GM18951 (cell line): ENCODE measurements at regions not wholly inside any gene's neighbourhood (a gene's known extent, or its start where the extent isn't known, plus 50 kb on each side); places are given as distances from the start of the nearest gene placed in this dataset.
"Not testable (repeated sequence)": the region's sequence is repeated elsewhere in the genome, so short reads cannot be mapped to it uniquely, and the experiment has no call there.

Experiments
- POLR2A ChIP-seq: IDR thresholded peaks from 4 replicates; pipeline ENCODE4 v1.6.1; 2011; ENCODE audit warnings: mild to moderate bottlenecking; ENCODE audit not compliant: insufficient read length, insufficient read depth; ENCODE audit errors: extremely low read depth
- in situ Hi-C: fragments of 300-500 bp; cut with MboI; formaldehyde crosslinking; loops from one replicate; pipeline ENCODE4 v1.12.0; 2022; ENCODE audit warnings: low sequenced_read_pairs, mixed read lengths, inconsistent platforms; ENCODE audit not compliant: unreplicated experiment

DNA sequence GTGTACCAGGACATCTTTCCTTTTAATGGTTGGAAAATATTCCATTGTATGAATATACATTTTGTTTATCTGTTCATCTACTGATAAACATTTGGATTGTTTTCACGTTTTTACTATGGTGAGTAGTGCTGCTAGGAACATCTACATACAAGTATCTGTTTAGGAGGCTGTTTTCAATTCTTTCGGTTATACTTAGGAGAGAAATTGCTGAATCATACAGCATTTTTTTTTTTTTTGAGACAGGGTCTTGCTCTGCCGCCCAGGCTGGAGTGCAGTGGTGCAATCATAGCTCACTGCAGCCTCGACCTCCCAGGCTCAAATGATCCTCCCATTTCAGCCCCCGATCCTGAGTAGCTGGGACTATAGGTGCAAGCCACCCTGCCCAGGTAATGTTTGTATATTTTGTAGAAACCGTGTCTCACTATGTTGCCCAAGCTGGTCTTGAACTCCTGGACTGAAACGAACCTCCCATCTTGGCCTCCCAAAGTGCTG lies 122.9 kb downstream of the CRLF3 start:
- no peak for TF ChIP-seq POLR2A
- in situ Hi-C loops = loop anchor here (25.0 kb wide), 3 partner anchors 214 to 589 kb away; partner anchors contain the start of genes GOSR1, NSRP1 and TMIGD1

DNA sequence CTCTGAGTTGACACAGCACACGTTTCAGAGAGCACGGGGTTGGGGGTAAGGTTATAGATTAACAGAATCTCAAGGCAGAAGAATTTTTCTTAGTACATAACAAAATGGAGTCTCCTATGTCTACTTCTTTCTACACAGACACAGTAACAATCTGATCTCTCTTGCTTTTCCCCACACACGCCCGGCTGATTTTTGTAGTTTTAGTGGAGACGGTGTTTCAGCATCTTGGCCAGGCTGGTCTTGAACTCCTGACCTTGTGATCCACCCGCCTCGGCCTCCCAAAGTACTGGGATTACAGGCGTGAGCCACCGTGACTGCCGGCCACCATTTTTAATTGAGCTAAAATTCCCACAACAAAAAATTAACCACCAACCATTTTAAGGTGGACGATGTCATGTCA lies 123.7 kb downstream of the CRLF3 start:
- in situ Hi-C loops = loop anchor here (25.0 kb wide), 3 partner anchors 214 to 589 kb away; partner anchors contain the start of genes GOSR1, NSRP1 and TMIGD1

DNA sequence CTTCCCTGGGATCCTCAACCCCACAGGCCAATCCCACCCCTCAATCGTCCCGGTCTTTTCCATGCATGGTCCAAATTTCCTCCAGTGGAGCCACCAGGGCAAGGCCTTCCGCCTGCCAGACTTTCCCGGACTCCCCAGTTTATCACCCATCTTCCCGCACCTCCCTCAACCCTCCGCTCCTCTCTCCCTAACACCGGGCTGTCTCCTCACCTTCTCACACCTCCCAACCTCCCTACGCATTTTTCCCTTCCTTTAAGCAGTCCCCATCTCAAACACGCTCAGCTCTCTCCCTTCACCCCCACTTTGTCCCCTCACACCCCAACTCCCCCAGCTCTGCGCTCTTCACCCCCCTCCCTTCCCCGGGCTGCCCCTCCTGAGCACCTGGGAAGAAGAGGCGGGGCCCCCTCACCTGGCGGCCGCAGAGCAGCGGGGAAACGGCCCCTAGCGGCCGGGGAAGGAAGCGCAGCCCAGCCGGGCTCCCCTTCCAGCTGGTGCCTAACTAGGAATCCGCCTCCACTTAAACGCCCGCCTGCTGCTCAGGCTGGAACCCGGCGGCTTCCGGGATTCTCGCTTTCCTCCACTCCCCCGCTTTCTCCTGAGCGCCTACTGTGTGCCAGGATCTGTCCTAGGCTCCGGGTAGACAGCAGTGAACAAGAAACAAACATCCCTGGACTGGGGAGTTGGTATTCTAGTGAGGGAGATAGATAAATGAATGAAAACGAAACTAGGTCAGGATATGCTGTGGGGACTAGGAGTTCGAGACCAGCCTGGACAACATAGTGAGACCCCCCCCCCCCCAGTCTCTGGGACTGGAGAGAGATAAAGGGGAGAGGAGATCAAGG lies 126.7 kb downstream of the CRLF3 start:
- in situ Hi-C loops = not testable (repeated sequence)

DNA sequence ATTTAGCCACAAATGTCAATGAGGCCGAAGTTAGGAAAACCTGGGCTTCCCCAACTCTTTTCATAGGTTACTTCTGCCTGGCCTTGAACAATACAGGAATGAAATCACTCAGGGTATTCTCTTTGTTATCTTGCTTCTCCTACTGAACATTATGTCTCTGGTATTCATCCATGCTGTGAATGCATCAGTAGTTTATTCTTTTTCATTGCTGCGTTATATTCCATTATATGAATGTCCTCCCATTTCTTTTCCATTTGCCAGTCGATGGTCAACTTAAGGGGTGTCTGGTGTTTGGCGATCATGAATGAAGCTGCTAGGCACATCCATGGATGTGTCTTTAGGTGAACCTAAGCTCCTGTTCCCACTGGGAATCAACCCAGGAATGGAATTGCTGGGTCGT lies 128.3 kb downstream of the CRLF3 start:
- in situ Hi-C loops = no loop called here

DNA sequence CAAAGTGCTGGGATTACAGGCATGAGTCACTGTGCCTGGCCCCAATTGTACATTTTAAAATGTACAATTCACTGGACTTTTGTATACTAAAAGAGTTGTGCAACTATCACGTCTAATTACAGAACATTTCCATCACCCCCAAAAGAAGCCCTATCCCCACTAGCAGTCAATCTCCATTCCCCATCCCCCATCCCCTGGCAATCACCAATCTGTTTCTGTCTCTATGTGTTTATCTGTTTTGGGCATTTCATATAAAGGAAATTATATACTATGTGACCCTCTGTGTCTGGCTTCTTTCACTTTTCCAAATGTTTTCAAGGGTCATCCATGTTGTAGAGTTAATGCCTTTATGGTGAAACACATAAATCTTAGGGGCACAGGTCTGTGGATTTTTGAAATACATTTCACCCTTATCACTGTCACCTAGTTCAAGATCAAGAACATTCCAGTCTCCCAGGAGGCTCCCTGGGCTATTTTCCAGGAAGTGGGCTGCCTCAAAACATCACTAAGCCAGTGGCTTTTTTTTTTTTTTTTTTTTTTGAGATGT lies 129.2 kb downstream of the CRLF3 start:
- in situ Hi-C loops = not testable (repeated sequence)

More for the DNA sequence above, 128.3 kb downstream of the CRLF3 start:
- no peak for TF ChIP-seq POLR2A

DNA sequence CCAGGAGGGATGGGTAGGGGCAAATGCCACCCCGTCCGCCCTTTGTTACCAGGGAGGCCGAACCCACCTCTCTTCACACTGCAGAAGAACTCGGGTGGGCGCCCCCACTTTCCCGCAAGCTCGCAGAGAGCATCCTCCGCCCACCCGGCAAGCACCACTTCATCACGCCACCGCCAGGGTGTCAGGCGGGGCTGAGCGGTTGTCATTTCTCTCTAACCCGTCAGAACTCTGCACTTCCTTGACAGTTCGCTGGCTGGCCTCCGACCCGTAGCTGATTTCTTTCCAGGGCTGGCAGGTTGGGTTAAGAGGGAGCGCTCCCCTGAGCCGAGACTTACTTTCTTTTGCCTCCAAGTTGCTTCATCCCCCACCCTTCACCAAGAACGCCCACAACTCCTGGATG lies 130.7 kb downstream of the CRLF3 start:
- in situ Hi-C loops = not testable (repeated sequence)

DNA sequence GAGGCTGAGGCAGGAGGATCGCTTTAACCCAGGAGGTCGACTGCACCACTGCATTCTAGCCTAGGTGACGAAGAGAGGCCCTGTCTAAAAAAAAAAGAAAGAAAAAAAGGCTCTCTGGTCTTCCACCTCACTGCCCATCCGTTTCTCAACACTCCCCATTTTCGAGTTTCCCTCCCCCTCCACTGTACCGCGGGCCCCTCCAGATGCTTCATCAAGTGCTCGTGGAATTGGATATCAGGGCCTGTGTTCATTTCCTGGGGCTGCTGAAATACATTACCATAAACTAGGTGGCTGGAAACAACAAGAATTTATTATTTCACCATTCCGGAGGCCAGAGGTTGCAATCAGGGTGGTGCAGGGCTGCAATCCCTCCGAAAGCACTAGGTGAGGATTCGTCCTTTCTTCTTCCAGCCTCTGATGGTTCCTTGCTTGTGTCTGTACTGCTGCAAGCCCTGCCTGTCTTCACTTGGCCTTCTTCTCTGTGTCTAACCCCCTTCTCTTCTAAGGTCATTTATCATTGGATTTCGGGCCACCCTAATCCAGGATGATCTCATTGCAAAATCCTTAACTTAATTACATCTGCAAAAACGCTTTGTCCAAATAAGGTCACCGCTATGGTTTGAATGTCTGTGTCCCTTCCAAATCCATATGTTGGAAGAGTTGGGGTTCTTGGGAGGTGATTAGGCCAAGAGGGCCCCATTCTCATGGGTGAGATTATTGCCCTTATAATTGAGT lies 135.1 kb downstream of the CRLF3 start:
- in situ Hi-C loops = not testable (repeated sequence)

DNA sequence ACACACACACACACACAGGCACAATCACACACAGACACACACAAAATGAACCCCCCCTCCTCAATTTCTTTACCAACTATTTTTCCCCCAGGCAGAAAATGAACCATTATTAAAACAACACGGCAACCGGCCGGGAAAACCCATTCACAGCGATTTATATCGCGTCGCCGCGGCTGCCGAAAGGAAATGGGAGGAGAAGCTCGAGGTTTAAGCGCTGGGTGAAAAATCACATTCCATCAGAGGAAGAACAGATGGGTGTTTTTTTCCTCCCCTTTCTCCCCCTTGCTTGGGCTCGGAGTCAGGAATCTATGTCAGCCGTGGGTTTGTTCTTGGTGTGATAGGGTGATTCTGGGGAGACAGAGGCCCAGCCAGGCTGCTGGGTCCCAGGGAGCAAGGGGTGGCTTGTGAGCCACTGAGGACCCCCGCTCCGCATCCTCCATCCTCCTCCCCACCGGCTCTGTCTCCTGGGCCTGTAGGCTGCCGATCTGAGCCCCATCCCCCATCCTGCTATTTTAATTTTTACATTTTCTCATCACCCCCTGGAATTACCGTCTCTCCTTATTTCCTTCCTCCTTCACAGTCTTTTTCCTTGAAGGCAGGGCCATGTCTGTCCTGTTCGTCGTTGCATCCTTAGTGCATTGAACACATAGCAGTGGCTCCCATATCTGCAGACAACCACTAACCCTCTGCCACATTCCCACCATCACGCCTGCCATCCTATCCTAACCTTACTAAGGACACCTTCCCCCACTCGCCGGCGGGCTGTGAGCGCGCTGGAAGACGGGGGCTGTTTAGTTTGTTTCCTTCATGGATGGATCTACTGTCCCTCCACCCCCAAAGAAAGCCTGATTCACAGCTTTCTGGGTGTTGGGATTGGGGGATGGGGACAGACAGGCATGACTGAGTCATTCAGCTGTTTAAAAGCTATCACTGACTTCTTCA lies 137.7 kb downstream of the CRLF3 start:
- in situ Hi-C loops = not testable (repeated sequence)

DNA sequence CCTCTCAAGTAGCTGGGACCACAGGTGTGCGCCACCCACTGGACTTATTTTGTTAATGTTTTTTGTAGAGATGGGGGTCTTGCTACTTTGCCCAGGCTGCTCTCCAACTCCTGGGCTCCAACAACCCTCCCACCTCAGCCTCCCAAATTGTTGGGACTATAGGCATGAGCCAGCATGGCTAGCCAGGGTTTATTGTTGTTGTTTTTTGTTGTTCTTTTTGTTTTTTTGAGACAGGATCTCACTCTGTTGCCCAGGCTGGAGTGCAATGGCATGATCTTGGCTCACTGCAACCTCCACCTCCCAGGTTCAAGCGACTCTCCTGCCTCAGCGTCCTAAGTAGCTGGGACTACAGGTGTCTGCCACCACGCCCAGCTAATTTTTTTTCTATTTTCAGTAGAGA lies 142.2 kb downstream of the CRLF3 start:
- in situ Hi-C loops = not testable (repeated sequence)

DNA sequence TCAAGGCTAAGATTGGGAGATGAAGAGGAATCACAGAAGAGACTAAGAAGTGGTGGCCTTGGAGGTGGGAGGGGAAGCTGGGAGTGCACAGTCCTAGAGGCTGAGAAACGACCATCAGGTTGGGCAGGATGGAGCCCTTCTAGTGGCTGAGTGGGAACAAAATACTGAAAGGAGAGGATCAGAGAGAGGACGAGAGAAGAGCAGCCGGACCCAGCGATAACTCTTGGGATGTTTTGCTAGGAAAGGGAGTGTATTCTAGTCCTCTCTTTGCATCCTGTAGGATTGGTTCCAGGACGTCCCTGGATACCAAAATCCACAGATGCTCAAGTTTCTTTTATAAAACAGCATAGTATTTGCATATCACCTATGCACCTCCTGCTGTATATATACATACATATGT lies 143.8 kb downstream of the CRLF3 start:
- in situ Hi-C loops = not testable (repeated sequence)

DNA sequence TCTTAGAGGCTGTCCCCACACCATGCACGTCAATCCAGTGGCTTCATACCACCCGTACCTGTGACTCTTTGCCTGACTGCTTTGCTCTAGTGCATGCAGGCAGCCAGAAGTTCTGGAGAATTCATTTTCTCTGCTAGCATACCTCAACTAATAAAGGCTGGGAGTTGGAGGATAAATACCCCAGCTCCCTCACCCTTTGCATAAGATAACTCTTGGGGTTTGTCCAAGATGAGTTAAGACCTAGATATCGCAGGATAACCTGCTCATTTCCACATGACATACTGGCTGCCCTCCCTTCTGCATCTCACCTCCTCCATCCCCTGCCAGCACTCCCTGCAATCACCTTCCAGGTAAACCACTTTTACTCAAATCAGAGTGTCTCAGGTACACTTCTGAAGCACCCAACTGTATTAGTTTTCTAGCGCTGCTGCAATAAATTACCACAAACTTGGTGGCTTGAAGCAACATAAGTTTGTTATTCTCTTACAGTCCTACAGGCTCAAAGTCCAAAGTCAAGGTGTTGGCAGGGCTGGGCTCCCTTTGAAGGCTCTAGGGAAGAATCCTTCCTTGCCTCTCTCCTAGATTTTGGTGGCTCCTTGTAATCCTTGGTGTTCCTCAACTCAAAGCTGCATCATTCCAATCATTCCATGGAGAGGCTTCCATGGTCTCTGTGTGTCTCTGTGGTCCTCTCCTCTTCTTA lies 146.8 kb downstream of the CRLF3 start:
- in situ Hi-C loops = no loop called here
- TF ChIP-seq POLR2A = no peak

DNA sequence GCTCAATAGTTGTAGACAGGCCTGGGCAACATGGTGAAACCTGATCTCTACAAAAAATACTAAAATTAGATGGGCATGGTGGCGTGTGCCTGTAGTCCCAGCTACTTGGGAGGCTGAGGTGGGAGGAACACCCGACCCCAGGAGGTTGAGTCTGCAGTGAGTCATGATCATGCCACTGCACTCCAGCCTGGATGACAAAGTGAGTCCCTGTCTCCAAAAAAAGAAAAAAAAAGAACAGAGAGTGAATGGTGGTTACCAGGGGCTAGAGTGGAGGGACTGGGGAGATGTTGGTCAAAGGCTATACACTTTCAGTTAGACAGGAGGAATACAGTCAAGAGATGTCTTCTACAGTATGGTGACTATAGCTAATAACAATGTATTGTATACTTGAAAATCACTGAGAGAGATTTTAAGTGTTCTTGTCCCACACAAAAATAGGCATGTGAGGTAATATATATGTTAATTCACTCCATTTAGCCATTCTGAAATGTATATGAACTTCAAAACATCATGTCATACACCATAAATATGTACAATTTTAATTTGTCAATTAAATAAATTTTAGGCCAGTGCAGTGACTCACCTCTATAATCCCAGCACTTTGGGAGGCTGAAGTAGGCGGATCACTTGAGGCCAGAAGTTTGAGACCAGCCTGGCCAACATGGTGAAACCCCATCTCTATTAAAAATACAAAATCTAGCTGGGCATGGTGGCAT lies 148.6 kb downstream of the CRLF3 start:
- in situ Hi-C loops = not testable (repeated sequence)

DNA sequence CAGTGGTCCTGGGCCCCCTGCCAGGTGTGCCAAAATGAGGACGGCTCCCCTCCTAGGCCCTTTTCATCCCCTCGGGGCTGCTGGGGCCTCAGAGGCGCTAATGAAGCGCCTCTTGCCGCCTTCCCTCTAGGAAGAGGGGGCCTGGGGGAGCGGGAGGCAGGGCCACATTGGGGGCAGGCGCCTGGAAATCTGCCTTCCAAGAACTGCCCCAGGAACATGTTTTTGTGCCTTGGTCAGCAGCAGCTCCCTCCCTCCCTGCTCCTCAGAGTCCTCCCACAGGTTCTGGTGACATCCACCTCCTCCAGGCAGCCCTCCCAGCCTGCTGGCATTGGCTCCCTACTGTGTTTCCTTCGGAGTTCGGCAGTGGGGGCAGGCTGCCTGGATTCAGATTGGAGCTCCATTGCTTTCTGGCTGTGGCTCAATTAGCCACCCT lies 155.3 kb downstream of the CRLF3 start:
- in situ Hi-C loops = not testable (repeated sequence)

DNA sequence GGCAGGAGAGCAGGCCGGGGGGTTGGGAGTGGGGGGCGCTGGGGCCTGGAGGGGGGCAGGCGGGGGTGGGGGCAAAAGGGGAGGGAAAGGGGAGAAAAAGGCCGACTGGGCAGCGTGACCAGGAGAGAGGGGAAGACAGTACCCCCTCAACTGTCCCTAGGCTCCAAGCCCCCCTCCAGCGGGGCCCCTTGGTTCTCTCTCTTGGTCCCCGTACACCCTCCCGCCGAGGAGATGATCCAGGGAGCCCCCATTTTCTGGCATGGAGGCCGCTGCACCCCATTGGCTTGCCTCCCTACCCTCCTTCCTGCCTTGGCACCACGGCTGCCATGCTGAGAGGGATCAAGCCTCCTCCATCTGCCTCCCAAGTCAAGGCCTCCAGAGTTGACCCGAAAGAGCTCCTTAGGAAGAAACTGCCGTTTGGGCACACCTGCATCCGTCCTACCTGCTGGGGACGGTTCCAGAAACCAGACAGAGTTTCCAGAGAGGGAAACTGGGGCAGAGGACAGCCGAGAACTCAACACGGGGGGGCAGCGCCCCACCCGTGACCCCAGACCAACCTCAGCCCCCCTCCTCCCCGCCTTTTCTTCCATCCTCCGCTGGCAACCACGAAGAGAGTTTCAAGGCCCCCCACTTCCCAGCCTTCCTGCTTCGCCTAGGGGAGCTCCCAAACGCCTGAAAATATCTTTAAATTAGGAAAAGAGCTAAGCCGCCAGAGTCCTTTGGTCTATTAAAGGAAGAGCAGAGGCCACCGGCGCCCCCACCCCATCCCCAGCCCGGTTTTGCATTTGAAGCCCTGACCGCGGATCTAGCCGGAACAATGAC lies 155.9 kb downstream of the CRLF3 start:
- in situ Hi-C loops = not testable (repeated sequence)

DNA sequence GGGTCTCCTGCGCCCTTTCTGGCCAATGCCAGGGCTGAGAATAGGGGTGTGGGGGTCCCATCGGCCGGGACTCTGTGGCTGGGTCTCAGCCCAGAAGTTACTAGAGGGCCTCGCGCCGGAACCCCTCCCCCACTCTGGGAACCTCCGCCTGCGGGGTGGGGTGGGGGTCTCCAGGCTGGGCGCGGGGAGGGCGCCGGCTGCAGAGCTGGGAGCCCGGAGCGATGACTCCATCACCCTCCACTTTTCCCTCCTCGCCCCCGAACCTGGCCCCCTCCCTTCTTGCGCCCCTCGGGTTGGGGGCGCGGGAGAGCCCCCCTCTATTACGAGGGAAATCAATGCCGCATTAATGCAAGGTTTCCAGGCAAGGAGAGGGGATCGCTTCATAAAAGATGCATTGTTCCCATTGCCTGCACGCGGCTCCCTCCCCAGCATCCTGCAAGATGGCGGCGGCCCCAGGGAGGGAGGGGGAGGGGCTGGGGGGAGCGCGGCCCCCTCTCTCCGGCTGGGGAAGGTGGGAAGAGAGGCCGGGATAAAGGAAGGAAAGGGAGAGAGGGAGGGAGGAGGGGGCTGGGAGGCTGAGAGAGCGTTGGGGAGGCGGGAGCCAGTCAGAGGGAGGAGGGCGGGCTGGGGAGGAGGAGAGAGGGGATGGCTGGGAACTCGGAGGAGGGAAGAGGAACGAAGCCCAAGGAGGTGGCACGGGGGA lies 156.7 kb downstream of the CRLF3 start:
- in situ Hi-C loops = not testable (repeated sequence)
